SK-N-SH treated with all-trans-retinoic acid at 6 μM for 48 hours (cell line): ENCODE measurements at regions not wholly inside any gene's neighbourhood (a gene's known extent, or its start where the extent isn't known, plus 50 kb on each side); places are given as distances from the start of the nearest gene placed in this dataset.

Source experiments
- ATAC-seq: fragments of 200-7000 bp; cut with Tn5 transposase; 3 replicates; pipeline ENCODE4 v1.9.1; 2020; ENCODE audit warnings: mild to moderate bottlenecking, moderate library complexity
- ARNTL ChIP-seq: fragments of 450-650 bp; formaldehyde crosslinking; IDR thresholded peaks from 2 replicates; pipeline ENCODE4 v1.5.0; 2020; ENCODE audit warnings: low read depth, mild to moderate bottlenecking, moderate library complexity, borderline replicate concordance
- BACH2 ChIP-seq: fragments of 250-450 bp; sonication (Bioruptor Pico); IDR thresholded peaks from 2 replicates; pipeline ENCODE4 v1.9.0; 2021; ENCODE audit warnings: mild to moderate bottlenecking, borderline replicate concordance
- CSDC2 ChIP-seq: fragments of 250-450 bp; sonication (Bioruptor Pico); IDR thresholded peaks from 2 replicates; pipeline ENCODE4 v1.5.0; 2020; ENCODE audit warnings: mild to moderate bottlenecking, moderate library complexity
- CSRNP3 ChIP-seq: fragments of 250-450 bp; sonication (Bioruptor Pico); IDR thresholded peaks from 2 replicates; pipeline ENCODE4 v1.5.1; 2021; ENCODE audit warnings: mild to moderate bottlenecking, moderate library complexity
- ESRRG ChIP-seq: fragments of 250-450 bp; sonication (Bioruptor Pico); IDR thresholded peaks from 2 replicates; pipeline ENCODE4 v1.6.1; 2021; ENCODE audit warnings: mild to moderate bottlenecking
- GLIS3 ChIP-seq: fragments of 250-450 bp; sonication (Bioruptor Pico); IDR thresholded peaks from 2 replicates; pipeline ENCODE4 v1.5.0; 2020; ENCODE audit warnings: mild to moderate bottlenecking, moderate library complexity
- ISL1 ChIP-seq: fragments of 250-450 bp; sonication (Bioruptor Pico); IDR thresholded peaks from 2 replicates; pipeline ENCODE4 v2.1.2; 2022; ENCODE audit warnings: mild to moderate bottlenecking, moderate library complexity
- OSR1 ChIP-seq: fragments of 250-450 bp; sonication (Bioruptor Pico); IDR thresholded peaks from 2 replicates; pipeline ENCODE4 v1.8.0; 2022; ENCODE audit warnings: moderate library complexity, mild to moderate bottlenecking, inconsistent platforms
- POU6F1 ChIP-seq: fragments of 250-450 bp; sonication (Bioruptor Pico); IDR thresholded peaks from 2 replicates; pipeline ENCODE4 v1.8.0; 2021; ENCODE audit warnings: low read depth, mild to moderate bottlenecking, moderate library complexity, borderline replicate concordance
- PPARA ChIP-seq: fragments of 250-450 bp; sonication (Bioruptor Pico); IDR thresholded peaks from 2 replicates; pipeline ENCODE4 v1.5.0; 2020; ENCODE audit warnings: mild to moderate bottlenecking, borderline replicate concordance
- RARB ChIP-seq: fragments of 250-450 bp; sonication (Bioruptor Pico); IDR thresholded peaks from 2 replicates; pipeline ENCODE4 v1.8.0; 2021; ENCODE audit warnings: mild to moderate bottlenecking, moderate library complexity
- TCF4 ChIP-seq: fragments of 250-450 bp; sonication (Bioruptor Pico); IDR thresholded peaks from 2 replicates; pipeline ENCODE4 v1.8.0; 2021; ENCODE audit warnings: mild to moderate bottlenecking, moderate library complexity, borderline replicate concordance
- TOX ChIP-seq: fragments of 250-450 bp; sonication (Bioruptor Pico); IDR thresholded peaks from 2 replicates; pipeline ENCODE4 v1.8.0; 2021; ENCODE audit warnings: mild to moderate bottlenecking, moderate library complexity, borderline replicate concordance
- TSHZ2 ChIP-seq: fragments of 250-450 bp; sonication (Bioruptor Pico); IDR thresholded peaks from 2 replicates; pipeline ENCODE4 v1.5.0; 2020; ENCODE audit warnings: mild to moderate bottlenecking, moderate library complexity
- ZC3H10 ChIP-seq: fragments of 250-450 bp; sonication (Bioruptor Pico); IDR thresholded peaks from 2 replicates; pipeline ENCODE4 v1.5.1; 2021; ENCODE audit warnings: mild to moderate bottlenecking, moderate library complexity
- ZFP3 ChIP-seq: fragments of 250-450 bp; sonication (Bioruptor Pico); IDR thresholded peaks from 2 replicates; pipeline ENCODE4 v1.5.0; 2020; ENCODE audit warnings: mild to moderate bottlenecking, moderate library complexity
- ZFP30 ChIP-seq: fragments of 450-650 bp; formaldehyde crosslinking; IDR thresholded peaks from 2 replicates; pipeline ENCODE4 v1.5.0; 2022; ENCODE audit warnings: mild to moderate bottlenecking, moderate library complexity
- ZNF565 ChIP-seq: fragments of 450-650 bp; formaldehyde crosslinking; conservative IDR thresholded peaks from 2 replicates; pipeline ENCODE4 v1.5.0; 2020; ENCODE audit warnings: low read depth, mild to moderate bottlenecking, moderate library complexity
- ZNF70 ChIP-seq: fragments of 450-650 bp; formaldehyde crosslinking; IDR thresholded peaks from 2 replicates; pipeline ENCODE4 v1.5.0; 2020; ENCODE audit warnings: mild to moderate bottlenecking, moderate library complexity
- ZNF8 ChIP-seq: fragments of 450-650 bp; formaldehyde crosslinking; IDR thresholded peaks from 2 replicates; pipeline ENCODE4 v1.5.0; 2020; ENCODE audit warnings: mild to moderate bottlenecking, moderate library complexity
- TF ChIP-seq, protein P1 (sequence below): fragments of 250-450 bp; sonication (Bioruptor Pico); IDR thresholded peaks from 2 replicates; pipeline ENCODE4 v1.5.1; 2020; ENCODE audit warnings: low read depth, mild to moderate bottlenecking, moderate library complexity

DNA sequence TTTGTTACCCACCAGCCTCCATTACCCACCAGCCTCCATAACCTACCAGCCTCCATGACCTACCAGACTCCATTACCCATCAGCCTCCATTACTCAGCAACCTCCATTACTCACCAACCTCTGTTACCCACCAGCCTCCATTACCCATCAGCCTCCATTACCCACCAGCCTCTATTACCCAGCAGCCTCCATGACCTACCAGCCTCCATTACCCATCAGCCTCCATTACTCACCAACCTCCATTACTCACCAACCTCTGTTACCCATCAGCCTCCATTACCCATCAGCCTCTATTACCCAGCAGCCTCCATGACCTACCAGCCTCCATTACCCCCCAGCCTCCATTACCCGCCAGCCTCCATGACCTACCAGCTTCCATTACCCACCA, 133.3 kb upstream of the HS6ST1 start:
- no peak for TF ChIP-seq RARB (CRISPR knock-in tag)
- TF ChIP-seq ESRRG (CRISPR knock-in tag): no peak
- no peak for TF ChIP-seq ZNF565 (CRISPR knock-in tag)
- TF ChIP-seq CSRNP3: no peak
- TF ChIP-seq, protein P1, sequence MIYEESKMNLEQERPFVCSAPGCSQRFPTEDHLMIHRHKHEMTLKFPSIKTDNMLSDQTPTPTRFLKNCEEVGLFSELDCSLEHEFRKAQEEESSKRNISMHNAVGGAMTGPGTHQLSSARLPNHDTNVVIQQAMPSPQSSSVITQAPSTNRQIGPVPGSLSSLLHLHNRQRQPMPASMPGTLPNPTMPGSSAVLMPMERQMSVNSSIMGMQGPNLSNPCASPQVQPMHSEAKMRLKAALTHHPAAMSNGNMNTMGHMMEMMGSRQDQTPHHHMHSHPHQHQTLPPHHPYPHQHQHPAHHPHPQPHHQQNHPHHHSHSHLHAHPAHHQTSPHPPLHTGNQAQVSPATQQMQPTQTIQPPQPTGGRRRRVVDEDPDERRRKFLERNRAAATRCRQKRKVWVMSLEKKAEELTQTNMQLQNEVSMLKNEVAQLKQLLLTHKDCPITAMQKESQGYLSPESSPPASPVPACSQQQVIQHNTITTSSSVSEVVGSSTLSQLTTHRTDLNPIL (CRISPR knock-in tag): no peak
- no peak for TF ChIP-seq BACH2 (CRISPR knock-in tag)
- TF ChIP-seq PPARA (CRISPR knock-in tag): no peak
- TF ChIP-seq ZFP3 (CRISPR knock-in tag): no peak
- TF ChIP-seq ZNF8: no peak
- no peak for TF ChIP-seq TCF4
- TF ChIP-seq ISL1 (CRISPR knock-in tag): no peak
- TF ChIP-seq, all 23 proteins: peak for 0
- no peak for ATAC-seq

- no peak for ATAC-seq
- TF ChIP-seq GLIS3 (CRISPR knock-in tag): no peak
- TF ChIP-seq ZC3H10: no peak
- no peak for TF ChIP-seq ZNF565 (CRISPR knock-in tag)
- TF ChIP-seq ARNTL (CRISPR knock-in tag): no peak
- no peak for TF ChIP-seq TOX (CRISPR knock-in tag)
- no peak for TF ChIP-seq CSRNP3
- TF ChIP-seq ESRRG (CRISPR knock-in tag): no peak
- no peak for TF ChIP-seq BACH2 (CRISPR knock-in tag)
- TF ChIP-seq TCF4: no peak
- no peak for TF ChIP-seq CSDC2
- TF ChIP-seq TSHZ2 (CRISPR knock-in tag): no peak
- no peak for TF ChIP-seq ZNF8
- TF ChIP-seq OSR1: no peak
- TF ChIP-seq ZFP30 (CRISPR knock-in tag): no peak
- no peak for TF ChIP-seq ISL1 (CRISPR knock-in tag)
- TF ChIP-seq ZNF70: no peak
- TF ChIP-seq PPARA (CRISPR knock-in tag): no peak
- TF ChIP-seq POU6F1: no peak
- TF ChIP-seq RARB (CRISPR knock-in tag): no peak
- TF ChIP-seq, protein P1 (CRISPR knock-in tag): no peak
Measured at GRCh38 chr2:128452536-128453530, 134.2 kb upstream of the HS6ST1 start.
